ENCODE measurements at regions not wholly inside any gene's neighbourhood (a gene's known extent, or its start where the extent isn't known, plus 50 kb on each side); places are given as distances from the start of the nearest gene placed in this dataset.

- no peak for TF ChIP-seq CTCF (IDR thresholded peaks at IDR 0.05)
- TF ChIP-seq POLR2A (IDR thresholded peaks at IDR 0.05): no peak
These were observed 148.7 kb upstream of the SLC1A3 start for GRCh38 chr5:36457511-36458270.
